ENCODE measurements at regions not wholly inside any gene's neighbourhood (a gene's known extent, or its start where the extent isn't known, plus 50 kb on each side); places are given as distances from the start of the nearest gene placed in this dataset.

DNA sequence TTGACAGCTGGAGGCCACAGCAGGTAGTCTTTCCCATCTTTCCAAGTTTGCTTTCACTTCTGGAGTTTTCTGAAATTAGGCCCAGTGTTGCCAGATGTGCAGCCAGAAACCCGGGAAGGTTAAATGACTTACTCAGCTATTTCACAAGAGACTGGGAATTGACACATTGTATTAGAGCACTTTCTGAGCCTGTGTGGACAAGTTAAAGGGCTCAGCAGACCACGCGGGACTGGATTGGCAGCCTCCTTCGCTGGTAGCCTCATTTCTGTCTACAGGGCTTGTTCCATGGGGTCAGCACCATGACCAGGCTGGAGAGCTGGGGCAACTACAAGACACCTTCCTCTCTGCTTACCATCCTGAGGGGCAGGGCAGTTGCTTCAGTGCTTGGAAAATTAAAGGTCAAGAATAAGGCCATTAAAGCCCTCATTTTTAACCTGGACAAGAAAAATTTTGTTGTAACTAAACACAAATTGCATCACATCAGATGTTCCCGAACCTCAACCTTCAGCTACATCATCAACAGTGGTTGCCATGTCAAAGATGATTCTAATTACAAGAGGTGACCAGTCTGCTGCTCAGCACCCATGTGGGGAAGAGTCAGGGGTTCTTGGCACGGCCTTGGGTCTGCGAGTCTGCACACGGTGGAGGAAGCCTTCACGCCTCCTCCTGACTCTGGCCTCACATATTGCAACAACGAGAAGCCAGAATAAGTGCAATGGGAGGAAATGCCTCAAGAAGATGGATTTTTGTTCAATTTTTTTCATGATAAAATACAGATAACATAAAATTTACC lies 279.5 kb upstream of the RAB6C start:
- TF ChIP-seq, protein P1, sequence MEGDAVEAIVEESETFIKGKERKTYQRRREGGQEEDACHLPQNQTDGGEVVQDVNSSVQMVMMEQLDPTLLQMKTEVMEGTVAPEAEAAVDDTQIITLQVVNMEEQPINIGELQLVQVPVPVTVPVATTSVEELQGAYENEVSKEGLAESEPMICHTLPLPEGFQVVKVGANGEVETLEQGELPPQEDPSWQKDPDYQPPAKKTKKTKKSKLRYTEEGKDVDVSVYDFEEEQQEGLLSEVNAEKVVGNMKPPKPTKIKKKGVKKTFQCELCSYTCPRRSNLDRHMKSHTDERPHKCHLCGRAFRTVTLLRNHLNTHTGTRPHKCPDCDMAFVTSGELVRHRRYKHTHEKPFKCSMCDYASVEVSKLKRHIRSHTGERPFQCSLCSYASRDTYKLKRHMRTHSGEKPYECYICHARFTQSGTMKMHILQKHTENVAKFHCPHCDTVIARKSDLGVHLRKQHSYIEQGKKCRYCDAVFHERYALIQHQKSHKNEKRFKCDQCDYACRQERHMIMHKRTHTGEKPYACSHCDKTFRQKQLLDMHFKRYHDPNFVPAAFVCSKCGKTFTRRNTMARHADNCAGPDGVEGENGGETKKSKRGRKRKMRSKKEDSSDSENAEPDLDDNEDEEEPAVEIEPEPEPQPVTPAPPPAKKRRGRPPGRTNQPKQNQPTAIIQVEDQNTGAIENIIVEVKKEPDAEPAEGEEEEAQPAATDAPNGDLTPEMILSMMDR (IDR thresholded peaks at IDR 0.05) = no peak
- no peak for FAIRE-seq
- no peaks in the 10 kb centered on the region for H3K27me3 ChIP-seq
- H3K36me3 ChIP-seq = no peaks in the 10 kb centered on the region
- 78 to 83% methylated on average over 10 of the region's 10 CpGs for WGBS, 2 donors
- H3K9me3 ChIP-seq = no peaks in the 10 kb centered on the region
- H3K4me3 ChIP-seq = no peak overlapping the region
- DNase-seq = no peak
- intact Hi-C loops (cut with DNase I) = no loop called here
- no peak overlapping the region for H3K27ac ChIP-seq
- no peaks in the 10 kb centered on the region for H3K4me1 ChIP-seq
- peak in 1 of 4 donors; percentile 62 for ATAC-seq

DNA sequence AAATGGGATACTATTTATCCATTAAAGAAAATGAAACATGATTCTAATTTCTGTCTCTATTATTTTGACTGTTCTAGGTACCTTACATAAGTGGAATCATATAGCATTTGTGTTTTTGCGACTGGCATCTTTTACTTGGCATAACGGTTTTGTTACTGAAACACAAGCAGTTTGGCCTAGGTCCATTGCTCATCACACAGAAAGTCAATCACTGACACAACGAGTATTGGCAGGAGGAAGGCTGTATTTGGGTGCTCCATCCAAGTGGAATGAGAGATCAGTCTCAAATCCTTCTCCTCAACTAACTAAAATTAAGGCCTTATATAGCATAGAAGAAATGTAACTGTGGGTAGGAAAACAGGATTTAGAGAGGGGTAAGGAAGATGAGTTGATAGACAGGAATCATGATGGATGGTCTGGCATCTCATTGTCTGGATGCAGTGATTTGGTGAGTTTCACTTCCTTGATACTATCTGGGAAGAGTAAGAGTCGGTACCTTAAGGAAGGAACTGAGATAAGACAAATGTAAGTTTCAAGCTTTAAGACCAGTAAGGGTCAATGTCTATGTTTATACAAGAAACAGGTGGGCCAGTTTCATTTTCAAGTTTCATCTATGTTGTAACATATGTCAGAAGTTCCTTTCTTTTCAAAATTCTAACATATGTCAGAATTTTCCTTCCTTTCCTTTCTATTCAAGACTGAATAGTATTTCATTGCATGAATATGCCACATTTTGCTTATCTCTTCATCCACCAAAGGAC lies 276.9 kb upstream of the RAB6C start:
- Histone ChIP-seq H3K4me3 (no peak overlapping the region), H3K4me1 (no peaks in the 10 kb centered on the region), H3K36me3 (no peaks in the 10 kb centered on the region), H3K27ac (no peak overlapping the region), H3K27me3 (no peaks in the 10 kb centered on the region), H3K9me3 (no peaks in the 10 kb centered on the region)
- ATAC-seq (no peak), DNase-seq (no peak), FAIRE-seq (no peak)
- 79% methylated on average over 4 of the region's 4 CpGs for whole genome bisulfite sequencing, 2 donors
- TF ChIP-seq, protein P1 (IDR thresholded peaks at IDR 0.05) = no peak
- intact Hi-C loops (cut with DNase I) = no loop called here

DNA sequence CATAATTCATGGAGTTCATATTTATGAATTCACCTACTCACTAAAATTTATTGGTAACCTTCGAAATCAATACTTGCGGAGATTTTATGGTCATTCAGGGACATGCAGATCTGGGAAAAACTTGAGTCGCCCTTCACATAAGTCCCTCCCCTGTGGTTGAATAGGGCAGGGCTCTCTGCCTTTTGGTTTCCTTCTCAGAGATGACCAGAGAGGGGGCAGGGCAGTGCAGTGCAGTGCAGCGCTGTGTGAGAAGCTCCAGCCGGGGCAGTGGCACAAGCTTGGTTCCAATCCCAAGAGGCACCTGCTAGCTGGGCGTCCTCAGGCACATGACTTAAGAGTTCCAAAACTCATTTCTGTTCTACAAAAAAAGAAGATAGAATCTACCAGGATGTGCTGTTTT lies 274.4 kb upstream of the RAB6C start:
- H3K36me3 ChIP-seq = no peaks in the 10 kb centered on the region
- no peaks in the 10 kb centered on the region for H3K9me3 ChIP-seq
- H3K27me3 ChIP-seq = no peaks in the 10 kb centered on the region
- no peak overlapping the region for H3K4me3 ChIP-seq
- no peak for DNase-seq
- WGBS, 2 donors = 77 to 85% methylated on average over 6 of the region's 6 CpGs
- intact Hi-C loops (cut with DNase I) = no loop called here
- no peak for FAIRE-seq
- no peak overlapping the region for H3K27ac ChIP-seq
- ATAC-seq = no peak
- TF ChIP-seq, protein P1 (IDR thresholded peaks at IDR 0.05) = no peak
- H3K4me1 ChIP-seq = no peaks in the 10 kb centered on the region

DNA sequence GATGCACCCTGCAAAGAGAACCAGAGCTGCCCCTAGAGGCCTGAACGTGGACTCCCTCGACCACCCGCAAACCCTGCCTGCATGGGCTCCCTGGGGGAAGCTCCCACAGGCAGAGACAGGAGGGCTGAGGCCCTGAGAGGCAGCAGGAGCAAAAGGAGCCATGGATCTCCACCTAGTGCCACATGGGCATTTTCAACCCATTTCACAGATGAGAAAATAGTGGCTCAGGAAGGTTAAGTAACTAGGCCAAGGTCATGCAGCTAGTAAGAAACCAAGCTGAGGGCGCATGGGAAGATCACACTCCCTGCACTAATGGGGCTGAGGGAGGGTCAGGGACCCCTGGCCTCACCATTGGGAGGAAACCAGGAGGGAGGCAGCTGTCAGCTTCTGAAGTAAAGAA lies 271.7 kb upstream of the RAB6C start:
- Histone ChIP-seq H3K27me3 (no peaks in the 10 kb centered on the region), H3K27ac (no peak overlapping the region), H3K4me1 (no peaks in the 10 kb centered on the region), H3K4me3 (no peak overlapping the region), H3K36me3 (no peaks in the 10 kb centered on the region), H3K9me3 (no peaks in the 10 kb centered on the region)
- ATAC-seq (no peak), FAIRE-seq (no peak), DNase-seq (no peak)
- intact Hi-C loops (cut with DNase I) = no loop called here
- TF ChIP-seq, protein P1 (IDR thresholded peaks at IDR 0.05) = no peak
- WGBS, 2 donors = 83 to 88% methylated on average over 4 of the region's 4 CpGs

All from pancreas (tissue), 10 donors.